ENCODE measurements at regions not wholly inside any gene's neighbourhood (a gene's known extent, or its start where the extent isn't known, plus 50 kb on each side); places are given as distances from the start of the nearest gene placed in this dataset.
"Not testable (repeated sequence)": the region's sequence is repeated elsewhere in the genome, so short reads cannot be mapped to it uniquely, and the experiment has no call there.

GRCh38 chr5:44532981-44533380, 143.8 kb upstream of the FGF10 start:
- Histone ChIP-seq H3K27me3 (replicated peaks) (no peaks in the 10 kb centered on the region), H3K27ac (no peak overlapping the region), H3K36me3 (replicated peaks) (no peaks in the 10 kb centered on the region), H3K4me3 (ENCODE audit: low read depth, low read length) (no peak overlapping the region)
- in situ Hi-C loops (cut with HindIII; ENCODE audit: low pct_ligation_motif_present, low sequenced_read_pairs): no loop called here
- no peak for DNase-seq
- TF ChIP-seq CTCF (IDR thresholded peaks at IDR 0.05; ENCODE audit: low read depth, low read length, missing control alignments): no peak

- H3K27ac ChIP-seq; DNase-seq; H3K4me3 ChIP-seq (ENCODE audit: low read depth, low read length); in situ Hi-C loops (cut with HindIII; ENCODE audit: low pct_ligation_motif_present, low sequenced_read_pairs); H3K36me3 ChIP-seq (replicated peaks); H3K27me3 ChIP-seq (replicated peaks): not testable (repeated sequence)
Observed at GRCh38 chr5:44531756-44532155, 142.5 kb upstream of the FGF10 start.

- in situ Hi-C loops (cut with HindIII; ENCODE audit: low pct_ligation_motif_present, low sequenced_read_pairs); DNase-seq; H3K27me3 ChIP-seq (replicated peaks); H3K27ac ChIP-seq; H3K4me3 ChIP-seq (ENCODE audit: low read depth, low read length); H3K36me3 ChIP-seq (replicated peaks): not testable (repeated sequence)
Observed at GRCh38 chr5:44530783-44531182, 141.6 kb upstream of the FGF10 start.

- Histone ChIP-seq H3K27me3 (replicated peaks) (no peaks in the 10 kb centered on the region), H3K27ac (no peak overlapping the region), H3K4me3 (ENCODE audit: low read depth, low read length) (no peak overlapping the region), H3K36me3 (replicated peaks) (no peaks in the 10 kb centered on the region)
- TF ChIP-seq CTCF (IDR thresholded peaks at IDR 0.05; ENCODE audit: low read depth, low read length, missing control alignments): no peak
- DNase-seq: no peak
- in situ Hi-C loops (cut with HindIII; ENCODE audit: low pct_ligation_motif_present, low sequenced_read_pairs): no loop called here
Observed at GRCh38 chr5:44511596-44511995, 122.4 kb upstream of the FGF10 start.

- Histone ChIP-seq H3K27me3 (replicated peaks) (no peaks in the 10 kb centered on the region), H3K27ac (no peak overlapping the region), H3K36me3 (replicated peaks) (no peaks in the 10 kb centered on the region), H3K4me3 (ENCODE audit: low read depth, low read length) (no peak overlapping the region)
- in situ Hi-C loops (cut with HindIII; ENCODE audit: low pct_ligation_motif_present, low sequenced_read_pairs): no loop called here
- TF ChIP-seq CTCF (IDR thresholded peaks at IDR 0.05; ENCODE audit: low read depth, low read length, missing control alignments): no peak
- no peak for DNase-seq
Observed at GRCh38 chr5:44506561-44506960, 117.3 kb upstream of the FGF10 start.

GRCh38 chr5:44499381-44499780, 110.2 kb upstream of the FGF10 start:
- no peaks in the 10 kb centered on the region for H3K27me3 ChIP-seq (replicated peaks)
- no peaks in the 10 kb centered on the region for H3K36me3 ChIP-seq (replicated peaks)
- H3K4me3 ChIP-seq (ENCODE audit: low read depth, low read length): no peak overlapping the region
- no peak for DNase-seq
- TF ChIP-seq CTCF (IDR thresholded peaks at IDR 0.05; ENCODE audit: low read depth, low read length, missing control alignments): no peak
- H3K27ac ChIP-seq: no peak overlapping the region
- in situ Hi-C loops (cut with HindIII; ENCODE audit: low pct_ligation_motif_present, low sequenced_read_pairs): no loop called here

GRCh38 chr5:44497606-44498005, 108.4 kb upstream of the FGF10 start:
- Histone ChIP-seq H3K36me3 (replicated peaks) (no peaks in the 10 kb centered on the region), H3K4me3 (ENCODE audit: low read depth, low read length) (no peak overlapping the region), H3K27me3 (replicated peaks) (no peaks in the 10 kb centered on the region), H3K27ac (no peak overlapping the region)
- in situ Hi-C loops (cut with HindIII; ENCODE audit: low pct_ligation_motif_present, low sequenced_read_pairs): no loop called here
- no peak for TF ChIP-seq CTCF (IDR thresholded peaks at IDR 0.05; ENCODE audit: low read depth, low read length, missing control alignments)
- no peak for DNase-seq

Data from brain microvascular endothelial cell (primary cell).